Epithelial cell of proximal tubule (primary cell): ENCODE measurements at regions not wholly inside any gene's neighbourhood (a gene's known extent, or its start where the extent isn't known, plus 50 kb on each side); places are given as distances from the start of the nearest gene placed in this dataset.

Experiments
- DNase-seq: peaks from one replicate; pipeline ENCODE4 v3.0.0-alpha.2; 2011; ENCODE audit warnings: low read depth
- H3K4me3 ChIP-seq: 2 replicates; pipeline ENCODE4 v1.5.1; 2011; ENCODE audit warnings: low read depth, mild to moderate bottlenecking, low read length
- TF ChIP-seq, protein P1 (sequence below): conservative IDR thresholded peaks from 2 replicates; pipeline ENCODE4 v1.5.1; 2012; ENCODE audit warnings: low read depth, mild to moderate bottlenecking, low read length

GRCh38 chr2:156753766-156754165 lies 317.6 kb downstream of the GPD2 start:
- H3K4me3 ChIP-seq = no peak overlapping the region
- DNase-seq = no peak
- TF ChIP-seq, protein P1, sequence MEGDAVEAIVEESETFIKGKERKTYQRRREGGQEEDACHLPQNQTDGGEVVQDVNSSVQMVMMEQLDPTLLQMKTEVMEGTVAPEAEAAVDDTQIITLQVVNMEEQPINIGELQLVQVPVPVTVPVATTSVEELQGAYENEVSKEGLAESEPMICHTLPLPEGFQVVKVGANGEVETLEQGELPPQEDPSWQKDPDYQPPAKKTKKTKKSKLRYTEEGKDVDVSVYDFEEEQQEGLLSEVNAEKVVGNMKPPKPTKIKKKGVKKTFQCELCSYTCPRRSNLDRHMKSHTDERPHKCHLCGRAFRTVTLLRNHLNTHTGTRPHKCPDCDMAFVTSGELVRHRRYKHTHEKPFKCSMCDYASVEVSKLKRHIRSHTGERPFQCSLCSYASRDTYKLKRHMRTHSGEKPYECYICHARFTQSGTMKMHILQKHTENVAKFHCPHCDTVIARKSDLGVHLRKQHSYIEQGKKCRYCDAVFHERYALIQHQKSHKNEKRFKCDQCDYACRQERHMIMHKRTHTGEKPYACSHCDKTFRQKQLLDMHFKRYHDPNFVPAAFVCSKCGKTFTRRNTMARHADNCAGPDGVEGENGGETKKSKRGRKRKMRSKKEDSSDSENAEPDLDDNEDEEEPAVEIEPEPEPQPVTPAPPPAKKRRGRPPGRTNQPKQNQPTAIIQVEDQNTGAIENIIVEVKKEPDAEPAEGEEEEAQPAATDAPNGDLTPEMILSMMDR = no peak

GRCh38 chr2:156756516-156756915 lies 320.3 kb downstream of the GPD2 start:
- no peak for DNase-seq
- TF ChIP-seq, protein P1 = no peak
- H3K4me3 ChIP-seq = no peak overlapping the region

GRCh38 chr2:156763174-156763573 lies 327.0 kb downstream of the GPD2 start:
- DNase-seq = no peak
- H3K4me3 ChIP-seq = no peak overlapping the region
- TF ChIP-seq, protein P1 = no peak

- no peak for DNase-seq
- no peak overlapping the region for H3K4me3 ChIP-seq
- TF ChIP-seq, protein P1 = no peak
Measured at GRCh38 chr2:156765043-156765442, 328.9 kb downstream of the GPD2 start.

- DNase-seq = no peak
- H3K4me3 ChIP-seq = no peak overlapping the region
- TF ChIP-seq, protein P1 = no peak
Measured at GRCh38 chr2:156765450-156765849, 329.3 kb downstream of the GPD2 start.

DNA sequence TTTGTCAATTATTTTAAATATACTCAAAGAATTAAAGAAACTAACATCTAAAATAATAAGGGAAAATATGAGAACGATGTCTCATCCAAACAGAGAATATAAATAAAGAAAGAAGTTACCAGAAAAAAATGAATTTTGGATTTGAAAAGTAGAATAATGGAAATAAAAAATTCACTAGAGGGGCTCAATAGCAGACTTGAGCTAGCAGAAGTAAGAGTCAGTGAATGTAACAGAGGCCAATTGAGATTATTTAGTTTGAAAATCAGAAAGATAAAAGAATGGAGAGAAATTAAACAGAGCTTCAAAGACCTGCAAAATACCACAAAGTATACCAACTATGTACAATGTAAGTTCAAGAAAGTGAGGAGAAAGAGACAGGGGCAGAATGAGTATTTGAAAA lies 333.6 kb downstream of the GPD2 start:
- DNase-seq = no peak
- TF ChIP-seq, protein P1 = no peak
- no peak overlapping the region for H3K4me3 ChIP-seq

DNA sequence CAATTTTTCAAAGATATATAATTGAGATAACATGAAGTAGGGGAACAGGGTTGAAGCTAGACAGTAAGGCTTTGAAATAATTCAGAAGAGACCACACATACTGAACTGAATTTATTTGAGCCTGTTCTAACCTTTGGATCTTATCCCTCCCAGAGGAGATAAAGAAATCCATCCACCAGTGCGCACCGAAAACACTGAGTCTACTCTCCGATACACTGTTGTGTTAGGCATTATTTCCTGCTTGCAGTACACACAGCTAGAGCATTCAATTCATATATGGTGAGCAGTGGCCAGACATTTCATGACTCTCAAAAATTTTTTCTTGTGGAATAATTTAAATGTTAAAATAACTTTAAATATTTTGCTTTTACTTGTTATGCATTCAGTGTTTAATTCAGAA lies 342.7 kb downstream of the GPD2 start:
- no peak for DNase-seq
- no peak overlapping the region for H3K4me3 ChIP-seq
- TF ChIP-seq, protein P1 = no peak
